ENCODE measurements at regions not wholly inside any gene's neighbourhood (a gene's known extent, or its start where the extent isn't known, plus 50 kb on each side); places are given as distances from the start of the nearest gene placed in this dataset.

GRCh38 chr15:69577397-69577796, 124.8 kb downstream of the RPLP1 start:
- DNase-seq: no peak

- DNase-seq: no peak
Observed at GRCh38 chr15:69578252-69578651, 125.6 kb downstream of the RPLP1 start.

GRCh38 chr15:69578787-69579583, 126.4 kb downstream of the RPLP1 start:
- DNase-seq: no peak

GRCh38 chr15:69579950-69580618, 127.5 kb downstream of the RPLP1 start:
- DNase-seq: no peak

GRCh38 chr15:69583626-69584025, 131.0 kb downstream of the RPLP1 start:
- no peak for DNase-seq

GRCh38 chr15:69585937-69586336, 133.3 kb downstream of the RPLP1 start:
- no peak for DNase-seq

GRCh38 chr15:69586721-69587120, 134.1 kb downstream of the RPLP1 start:
- no peak for DNase-seq

- DNase-seq: no peak
Observed at GRCh38 chr15:69587723-69588426, 135.3 kb downstream of the RPLP1 start.

GRCh38 chr15:69590201-69590710, 137.6 kb downstream of the RPLP1 start:
- DNase-seq: no peak

GRCh38 chr15:69590932-69591524, 138.4 kb downstream of the RPLP1 start:
- peak; percentile 54 for DNase-seq

GRCh38 chr15:69591905-69592508, 139.4 kb downstream of the RPLP1 start:
- peak; percentile 94 for DNase-seq

- DNase-seq: peak; percentile 34
Observed at GRCh38 chr15:69592954-69593353, 140.3 kb downstream of the RPLP1 start.

- DNase-seq: no peak
Observed at GRCh38 chr15:69593488-69593887, 140.9 kb downstream of the RPLP1 start.

- peak; percentile 98 for DNase-seq
Observed at GRCh38 chr15:69593981-69594966, 141.7 kb downstream of the RPLP1 start.

GRCh38 chr15:69595009-69595791, 142.6 kb downstream of the RPLP1 start:
- DNase-seq: peak; percentile 86

GRCh38 chr15:69597061-69597592, 144.5 kb downstream of the RPLP1 start:
- DNase-seq: no peak

- no peak for DNase-seq
Observed at GRCh38 chr15:69599271-69599670, 146.7 kb downstream of the RPLP1 start.

GRCh38 chr15:69600556-69601085, 148.0 kb downstream of the RPLP1 start:
- no peak for DNase-seq

GRCh38 chr15:69601711-69602504, 149.3 kb downstream of the RPLP1 start:
- DNase-seq: no peak
